ENCODE measurements at regions not wholly inside any gene's neighbourhood (a gene's known extent, or its start where the extent isn't known, plus 50 kb on each side); places are given as distances from the start of the nearest gene placed in this dataset.
"Not testable (repeated sequence)": the region's sequence is repeated elsewhere in the genome, so short reads cannot be mapped to it uniquely, and the experiment has no call there.

DNA sequence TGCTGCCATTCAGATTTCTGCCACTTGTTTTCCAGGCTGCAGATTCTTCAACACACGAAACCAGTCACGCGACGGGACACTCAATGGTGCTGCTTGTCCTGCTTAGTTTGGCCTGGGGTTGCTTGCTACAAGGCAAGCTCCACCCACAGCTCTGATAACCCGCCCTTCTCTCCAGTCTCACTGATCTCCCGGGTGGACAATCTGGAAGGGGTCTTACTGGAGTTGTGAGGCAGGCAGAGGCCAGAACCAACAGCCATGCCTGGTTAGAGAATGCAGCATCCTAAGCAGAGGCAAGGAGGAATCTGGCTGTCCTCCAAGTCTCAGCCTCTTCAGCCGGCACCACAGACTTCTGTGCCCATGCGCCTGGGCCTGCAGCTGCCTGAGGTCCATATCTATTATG lies 119.1 kb downstream of the KCNJ12 start:
- TF ChIP-seq, protein P1, sequence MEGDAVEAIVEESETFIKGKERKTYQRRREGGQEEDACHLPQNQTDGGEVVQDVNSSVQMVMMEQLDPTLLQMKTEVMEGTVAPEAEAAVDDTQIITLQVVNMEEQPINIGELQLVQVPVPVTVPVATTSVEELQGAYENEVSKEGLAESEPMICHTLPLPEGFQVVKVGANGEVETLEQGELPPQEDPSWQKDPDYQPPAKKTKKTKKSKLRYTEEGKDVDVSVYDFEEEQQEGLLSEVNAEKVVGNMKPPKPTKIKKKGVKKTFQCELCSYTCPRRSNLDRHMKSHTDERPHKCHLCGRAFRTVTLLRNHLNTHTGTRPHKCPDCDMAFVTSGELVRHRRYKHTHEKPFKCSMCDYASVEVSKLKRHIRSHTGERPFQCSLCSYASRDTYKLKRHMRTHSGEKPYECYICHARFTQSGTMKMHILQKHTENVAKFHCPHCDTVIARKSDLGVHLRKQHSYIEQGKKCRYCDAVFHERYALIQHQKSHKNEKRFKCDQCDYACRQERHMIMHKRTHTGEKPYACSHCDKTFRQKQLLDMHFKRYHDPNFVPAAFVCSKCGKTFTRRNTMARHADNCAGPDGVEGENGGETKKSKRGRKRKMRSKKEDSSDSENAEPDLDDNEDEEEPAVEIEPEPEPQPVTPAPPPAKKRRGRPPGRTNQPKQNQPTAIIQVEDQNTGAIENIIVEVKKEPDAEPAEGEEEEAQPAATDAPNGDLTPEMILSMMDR (IDR thresholded peaks at IDR 0.05; ENCODE audit: insufficient read depth, low read length) = no peak
- no peak for TF ChIP-seq SPI1 (IDR thresholded peaks at IDR 0.05; ENCODE audit: borderline replicate concordance, low read depth)
- Histone ChIP-seq H3K27me3 (ENCODE audit: insufficient read depth, poor library complexity, severe bottlenecking) (no peaks in the 10 kb centered on the region), H3K27ac (replicated peaks) (no peak overlapping the region), H3K4me3 (replicated peaks; ENCODE audit: insufficient read depth, low read length) (no peak overlapping the region)
- no peak for DNase-seq (ENCODE audit: low read depth in 1 of 2, low spot score in 1 of 2)

DNA sequence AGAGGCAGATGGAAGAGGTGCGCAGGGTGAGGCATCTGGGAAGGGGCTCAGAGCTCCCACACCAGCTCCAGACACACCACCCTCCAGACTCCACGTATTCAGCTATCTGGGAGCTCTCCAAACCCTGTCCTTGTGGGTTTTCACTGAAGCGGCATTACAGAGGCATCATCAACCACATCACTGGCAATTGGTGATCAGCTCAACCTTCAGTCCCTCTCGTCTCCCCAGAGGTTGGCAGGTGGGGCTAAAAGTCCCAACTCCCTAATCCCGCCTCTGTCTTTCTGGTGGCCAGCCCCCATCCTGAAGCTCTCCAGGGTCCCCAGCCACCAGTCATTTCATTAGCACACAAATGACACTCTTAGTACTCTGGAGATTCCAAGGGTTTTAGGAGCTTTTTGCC lies 123.9 kb downstream of the KCNJ12 start:
- no peak overlapping the region for H3K4me3 ChIP-seq (replicated peaks; ENCODE audit: insufficient read depth, low read length)
- peaks cover 2% of the 10 kb centered on the region for H3K27me3 ChIP-seq (ENCODE audit: insufficient read depth, poor library complexity, severe bottlenecking)
- H3K27ac ChIP-seq (replicated peaks) = no peak overlapping the region
- TF ChIP-seq GABPA (IDR thresholded peaks at IDR 0.05; ENCODE audit: low read depth) (no peak), POLR2AphosphoS5 (IDR thresholded peaks at IDR 0.05; ENCODE audit: low read depth) (no peak), SPI1 (IDR thresholded peaks at IDR 0.05; ENCODE audit: borderline replicate concordance, low read depth) (no peak)
- TF ChIP-seq, protein P2, sequence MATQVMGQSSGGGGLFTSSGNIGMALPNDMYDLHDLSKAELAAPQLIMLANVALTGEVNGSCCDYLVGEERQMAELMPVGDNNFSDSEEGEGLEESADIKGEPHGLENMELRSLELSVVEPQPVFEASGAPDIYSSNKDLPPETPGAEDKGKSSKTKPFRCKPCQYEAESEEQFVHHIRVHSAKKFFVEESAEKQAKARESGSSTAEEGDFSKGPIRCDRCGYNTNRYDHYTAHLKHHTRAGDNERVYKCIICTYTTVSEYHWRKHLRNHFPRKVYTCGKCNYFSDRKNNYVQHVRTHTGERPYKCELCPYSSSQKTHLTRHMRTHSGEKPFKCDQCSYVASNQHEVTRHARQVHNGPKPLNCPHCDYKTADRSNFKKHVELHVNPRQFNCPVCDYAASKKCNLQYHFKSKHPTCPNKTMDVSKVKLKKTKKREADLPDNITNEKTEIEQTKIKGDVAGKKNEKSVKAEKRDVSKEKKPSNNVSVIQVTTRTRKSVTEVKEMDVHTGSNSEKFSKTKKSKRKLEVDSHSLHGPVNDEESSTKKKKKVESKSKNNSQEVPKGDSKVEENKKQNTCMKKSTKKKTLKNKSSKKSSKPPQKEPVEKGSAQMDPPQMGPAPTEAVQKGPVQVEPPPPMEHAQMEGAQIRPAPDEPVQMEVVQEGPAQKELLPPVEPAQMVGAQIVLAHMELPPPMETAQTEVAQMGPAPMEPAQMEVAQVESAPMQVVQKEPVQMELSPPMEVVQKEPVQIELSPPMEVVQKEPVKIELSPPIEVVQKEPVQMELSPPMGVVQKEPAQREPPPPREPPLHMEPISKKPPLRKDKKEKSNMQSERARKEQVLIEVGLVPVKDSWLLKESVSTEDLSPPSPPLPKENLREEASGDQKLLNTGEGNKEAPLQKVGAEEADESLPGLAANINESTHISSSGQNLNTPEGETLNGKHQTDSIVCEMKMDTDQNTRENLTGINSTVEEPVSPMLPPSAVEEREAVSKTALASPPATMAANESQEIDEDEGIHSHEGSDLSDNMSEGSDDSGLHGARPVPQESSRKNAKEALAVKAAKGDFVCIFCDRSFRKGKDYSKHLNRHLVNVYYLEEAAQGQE (IDR thresholded peaks at IDR 0.05; ENCODE audit: insufficient replicate concordance, low read depth) = no peak
- TF ChIP-seq, protein P1 (IDR thresholded peaks at IDR 0.05; ENCODE audit: insufficient read depth, low read length) = no peak
- no peak for DNase-seq (ENCODE audit: low read depth in 1 of 2, low spot score in 1 of 2)

DNA sequence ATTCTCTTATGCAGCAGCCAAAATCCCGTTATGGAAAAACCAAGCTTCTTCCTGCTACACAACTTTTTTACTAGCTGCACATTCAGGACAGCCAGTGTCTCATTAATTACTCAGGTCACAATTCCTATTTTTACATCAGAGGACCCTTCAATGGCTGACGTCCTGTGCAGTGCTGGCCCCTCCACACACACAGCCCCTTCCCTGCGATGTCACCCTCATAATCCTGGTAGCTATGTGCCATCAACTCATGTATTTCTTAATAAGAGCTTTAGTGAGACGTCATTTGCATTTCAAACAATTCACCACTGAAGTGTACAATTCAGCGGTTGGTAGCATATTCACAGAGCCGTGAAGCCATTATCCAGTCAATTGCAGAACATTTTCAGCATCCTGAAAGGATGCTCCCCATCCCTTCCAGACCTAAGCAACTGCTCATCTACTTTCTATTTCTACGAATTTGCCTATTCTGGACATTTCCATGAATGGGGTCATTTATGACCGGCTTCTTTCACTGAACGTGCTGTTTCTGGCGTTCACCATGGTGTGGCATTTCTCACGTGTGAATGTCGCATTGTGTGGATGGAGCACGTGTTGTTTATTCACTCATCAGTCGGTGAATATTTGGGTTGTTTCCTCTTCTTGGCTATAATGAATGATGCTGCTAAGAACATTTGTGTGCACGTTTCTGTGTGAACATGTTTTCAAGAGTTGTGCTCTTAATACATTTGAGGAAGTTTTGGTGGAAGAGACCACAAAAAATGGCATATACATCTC lies 126.0 kb downstream of the KCNJ12 start:
- H3K27ac ChIP-seq (replicated peaks); H3K4me3 ChIP-seq (replicated peaks; ENCODE audit: insufficient read depth, low read length); DNase-seq (ENCODE audit: low read depth in 1 of 2, low spot score in 1 of 2); H3K27me3 ChIP-seq (ENCODE audit: insufficient read depth, poor library complexity, severe bottlenecking): not testable (repeated sequence)

DNA sequence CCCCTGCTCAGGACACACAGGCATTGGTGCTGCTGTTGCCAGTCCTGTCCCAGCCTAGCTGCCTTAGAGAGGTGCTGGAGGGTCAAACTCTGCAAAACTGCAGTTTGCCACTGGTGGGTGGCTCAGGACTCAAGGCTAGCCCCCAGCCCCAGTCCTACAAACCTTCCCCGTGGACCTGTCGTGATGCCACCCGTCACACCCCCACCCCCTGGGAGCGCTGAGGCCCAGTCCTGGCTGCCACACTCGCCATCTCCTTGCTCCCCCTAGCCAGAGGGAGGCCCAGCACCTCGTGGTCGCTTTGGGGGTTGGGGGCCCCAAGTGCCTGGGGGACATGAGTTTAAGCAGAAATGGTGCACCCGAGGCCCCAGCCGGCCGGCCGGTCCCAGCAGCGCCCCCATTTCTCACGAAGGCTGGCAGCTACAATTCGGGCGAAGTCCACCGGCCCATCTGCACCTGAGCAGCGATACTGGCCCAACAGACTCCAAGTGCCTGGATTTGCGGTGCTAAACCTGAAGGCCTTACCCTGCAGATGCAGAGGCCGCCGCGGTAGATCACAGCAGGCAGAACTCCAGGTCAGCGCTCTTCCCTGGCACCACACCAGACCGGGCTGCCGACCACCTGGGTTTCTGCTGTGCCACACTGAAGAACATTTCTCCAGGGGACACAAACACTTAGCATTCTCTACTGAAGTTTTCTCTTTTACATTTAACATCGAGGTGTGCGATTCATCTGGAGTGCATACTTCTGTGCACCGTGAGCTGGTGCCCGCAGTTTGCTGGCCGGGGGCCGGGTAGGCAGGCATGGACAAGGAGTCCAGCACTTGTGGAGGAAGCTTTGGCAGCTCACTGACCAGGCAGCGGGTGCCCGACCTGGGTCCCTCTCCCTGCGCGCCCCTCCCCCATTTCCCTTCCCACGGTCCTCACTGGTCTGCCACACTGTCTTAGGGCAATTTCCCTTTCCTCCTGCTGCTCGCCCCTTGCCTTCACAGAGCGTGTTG lies 130.0 kb downstream of the KCNJ12 start:
- DNase-seq (ENCODE audit: low read depth in 1 of 2, low spot score in 1 of 2) = no peak
- Histone ChIP-seq H3K27ac (replicated peaks) (no peak overlapping the region), H3K4me3 (replicated peaks; ENCODE audit: insufficient read depth, low read length) (no peak overlapping the region), H3K27me3 (ENCODE audit: insufficient read depth, poor library complexity, severe bottlenecking) (peaks cover 12% of the 10 kb centered on the region)
- TF ChIP-seq SPI1 (IDR thresholded peaks at IDR 0.05; ENCODE audit: borderline replicate concordance, low read depth) (no peak), POLR2AphosphoS5 (IDR thresholded peaks at IDR 0.05; ENCODE audit: low read depth) (no peak), GABPA (IDR thresholded peaks at IDR 0.05; ENCODE audit: low read depth) (no peak)
- TF ChIP-seq, protein P1 (IDR thresholded peaks at IDR 0.05; ENCODE audit: insufficient read depth, low read length) = no peak
- TF ChIP-seq, protein P2 (IDR thresholded peaks at IDR 0.05; ENCODE audit: insufficient replicate concordance, low read depth) = no peak

DNA sequence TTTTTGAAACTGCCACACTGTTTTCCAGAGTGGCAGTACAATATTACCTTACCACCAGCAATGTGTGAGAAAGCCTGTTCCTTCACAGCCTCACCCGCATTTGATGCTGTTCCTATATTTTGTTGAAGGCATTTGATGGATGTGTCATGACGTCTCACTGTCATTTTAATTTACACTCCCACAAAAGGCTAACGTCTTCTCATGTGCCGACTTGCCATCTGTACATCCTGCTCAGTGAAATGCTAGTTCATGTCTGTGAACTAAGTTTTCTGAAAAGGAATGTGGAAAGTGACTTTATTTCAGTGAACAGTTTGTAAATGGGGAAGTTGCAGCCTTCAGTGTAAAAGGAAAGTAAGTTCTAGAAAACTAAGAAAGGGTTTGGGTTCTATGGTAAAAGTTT lies 131.6 kb downstream of the KCNJ12 start:
- H3K27ac ChIP-seq (replicated peaks); DNase-seq (ENCODE audit: low read depth in 1 of 2, low spot score in 1 of 2); H3K4me3 ChIP-seq (replicated peaks; ENCODE audit: insufficient read depth, low read length): not testable (repeated sequence)
- peaks cover 13% of the 10 kb centered on the region for H3K27me3 ChIP-seq (ENCODE audit: insufficient read depth, poor library complexity, severe bottlenecking)
